ENCODE measurements at regions not wholly inside any gene's neighbourhood (a gene's known extent, or its start where the extent isn't known, plus 50 kb on each side); places are given as distances from the start of the nearest gene placed in this dataset.

GRCh38 chrX:26952213-26952612, 510.9 kb downstream of the PPP4R3C start:
- TF ChIP-seq POLR2A (IDR thresholded peaks at IDR 0.05) (no peak), CTCF (IDR thresholded peaks at IDR 0.05) (no peak)
- Histone ChIP-seq H3K4me1 (no peaks in the 10 kb centered on the region), H3K9me3 (no peaks in the 10 kb centered on the region), H3K27me3 (no peaks in the 10 kb centered on the region), H3K27ac (no peak overlapping the region), H3K36me3 (no peaks in the 10 kb centered on the region), H3K4me3 (no peak overlapping the region)
- no peak for DNase-seq

DNA sequence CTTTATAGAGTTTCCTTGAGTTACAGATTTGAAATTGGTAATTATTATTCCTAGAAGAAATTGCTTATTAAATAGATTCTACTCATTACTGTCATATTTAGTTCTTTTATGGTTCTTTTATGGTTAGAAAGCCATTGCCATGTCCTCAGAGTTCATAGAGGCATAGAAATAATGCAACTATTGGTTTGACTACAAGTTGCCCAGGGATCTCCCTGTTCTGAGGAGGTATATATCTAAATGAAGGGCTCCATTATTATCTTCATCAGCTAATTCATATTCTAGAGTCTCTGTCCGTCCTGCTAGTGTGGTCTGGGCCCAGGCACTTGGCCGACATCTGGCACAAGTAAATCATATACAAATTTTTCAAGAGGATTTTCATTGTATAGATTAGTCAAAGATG, 535.7 kb downstream of the PPP4R3C start:
- no peak for DNase-seq
- no peaks in the 10 kb centered on the region for H3K4me1 ChIP-seq
- no peaks in the 10 kb centered on the region for H3K9me3 ChIP-seq
- H3K36me3 ChIP-seq = no peaks in the 10 kb centered on the region
- TF ChIP-seq CTCF (IDR thresholded peaks at IDR 0.05) (no peak), POLR2A (IDR thresholded peaks at IDR 0.05) (no peak)
- no peaks in the 10 kb centered on the region for H3K27me3 ChIP-seq
- H3K27ac ChIP-seq = no peak overlapping the region
- no peak overlapping the region for H3K4me3 ChIP-seq

GRCh38 chrX:26925088-26925487, 538.1 kb downstream of the PPP4R3C start:
- Histone ChIP-seq H3K4me3 (no peak overlapping the region), H3K9me3 (no peaks in the 10 kb centered on the region), H3K27ac (no peak overlapping the region), H3K27me3 (no peaks in the 10 kb centered on the region), H3K36me3 (no peaks in the 10 kb centered on the region), H3K4me1 (no peaks in the 10 kb centered on the region)
- TF ChIP-seq CTCF (IDR thresholded peaks at IDR 0.05) (no peak), POLR2A (IDR thresholded peaks at IDR 0.05) (no peak)
- DNase-seq = no peak

- Histone ChIP-seq H3K36me3 (no peaks in the 10 kb centered on the region), H3K4me1 (no peaks in the 10 kb centered on the region), H3K27me3 (no peaks in the 10 kb centered on the region), H3K27ac (no peak overlapping the region), H3K9me3 (no peaks in the 10 kb centered on the region), H3K4me3 (no peak overlapping the region)
- no peak for DNase-seq
- TF ChIP-seq POLR2A (IDR thresholded peaks at IDR 0.05) (no peak), CTCF (IDR thresholded peaks at IDR 0.05) (no peak)
Measured at GRCh38 chrX:26922278-26922677, 540.9 kb downstream of the PPP4R3C start.

DNA sequence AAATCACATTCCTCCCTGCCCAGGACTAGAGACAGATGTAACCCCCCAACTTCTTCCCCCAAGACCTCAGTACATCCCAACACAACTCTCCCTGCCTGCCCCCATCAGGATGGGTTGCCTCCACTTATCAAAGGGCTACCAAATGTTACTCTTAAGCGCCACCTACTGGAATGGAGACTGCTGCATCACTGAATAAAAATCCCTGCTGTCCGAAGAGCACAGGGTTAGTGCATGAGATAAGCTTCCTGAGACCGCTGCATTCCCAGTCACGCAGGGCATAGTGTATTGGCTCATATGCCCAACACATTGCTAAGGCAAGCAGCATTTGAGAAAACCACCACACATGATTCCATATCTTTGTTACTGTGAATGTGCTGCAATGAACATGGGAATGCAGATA, 544.5 kb downstream of the PPP4R3C start:
- Histone ChIP-seq H3K4me1 (no peaks in the 10 kb centered on the region), H3K27ac (no peak overlapping the region), H3K27me3 (no peaks in the 10 kb centered on the region), H3K9me3 (no peaks in the 10 kb centered on the region), H3K4me3 (no peak overlapping the region), H3K36me3 (no peaks in the 10 kb centered on the region)
- DNase-seq = no peak
- TF ChIP-seq POLR2A (IDR thresholded peaks at IDR 0.05) = no peak
- TF ChIP-seq CTCF (IDR thresholded peaks at IDR 0.05) = no peak

GRCh38 chrX:26916991-26917390, 546.1 kb downstream of the PPP4R3C start:
- Histone ChIP-seq H3K27ac (no peak overlapping the region), H3K9me3 (no peaks in the 10 kb centered on the region), H3K4me1 (no peaks in the 10 kb centered on the region), H3K36me3 (no peaks in the 10 kb centered on the region), H3K4me3 (no peak overlapping the region), H3K27me3 (no peaks in the 10 kb centered on the region)
- DNase-seq = no peak
- no peak for TF ChIP-seq POLR2A (IDR thresholded peaks at IDR 0.05)
- no peak for TF ChIP-seq CTCF (IDR thresholded peaks at IDR 0.05)

Measured in Peyer's patch (tissue), 4 donors.